HG03521 (cell line): ENCODE measurements at regions not wholly inside any gene's neighbourhood (a gene's known extent, or its start where the extent isn't known, plus 50 kb on each side); places are given as distances from the start of the nearest gene placed in this dataset.

Source experiments
- ATAC-seq: cut with Tn5 transposase; IDR thresholded peaks from one replicate; pipeline ENCODE4 v1.9.1; 2021; ENCODE audit warnings: mild to moderate bottlenecking, moderate library complexity; ENCODE audit not compliant: unreplicated experiment

- ATAC-seq = no peak
Measured at GRCh38 chr11:119860561-119861094, 131.6 kb upstream of the NECTIN1 start.

- ATAC-seq = no peak
Measured at GRCh38 chr11:119859684-119860083, 130.7 kb upstream of the NECTIN1 start.

GRCh38 chr11:119858288-119858687 is 129.3 kb upstream of the NECTIN1 start:
- no peak for ATAC-seq

- ATAC-seq = no peak
Measured at GRCh38 chr11:119856681-119857485, 127.9 kb upstream of the NECTIN1 start.

- no peak for ATAC-seq
Measured at GRCh38 chr11:119855066-119855465, 126.1 kb upstream of the NECTIN1 start.

GRCh38 chr11:119854521-119854920 is 125.5 kb upstream of the NECTIN1 start:
- ATAC-seq = no peak

GRCh38 chr11:119853581-119854360 is 124.8 kb upstream of the NECTIN1 start:
- no peak for ATAC-seq

- no peak for ATAC-seq
Measured at GRCh38 chr11:119852741-119853140, 123.7 kb upstream of the NECTIN1 start.

- no peak for ATAC-seq
Measured at GRCh38 chr11:119850822-119851409, 121.9 kb upstream of the NECTIN1 start.

- ATAC-seq = no peak
Measured at GRCh38 chr11:119849872-119850271, 120.9 kb upstream of the NECTIN1 start.

GRCh38 chr11:119847853-119848252 is 118.9 kb upstream of the NECTIN1 start:
- no peak for ATAC-seq

- ATAC-seq = no peak
Measured at GRCh38 chr11:119846374-119846773, 117.4 kb upstream of the NECTIN1 start.

GRCh38 chr11:119845756-119846155 is 116.8 kb upstream of the NECTIN1 start:
- ATAC-seq = no peak

- no peak for ATAC-seq
Measured at GRCh38 chr11:119845305-119845704, 116.3 kb upstream of the NECTIN1 start.

- ATAC-seq = no peak
Measured at GRCh38 chr11:119844808-119845207, 115.8 kb upstream of the NECTIN1 start.

GRCh38 chr11:119843877-119844276 is 114.9 kb upstream of the NECTIN1 start:
- ATAC-seq = no peak

- no peak for ATAC-seq
Measured at GRCh38 chr11:119842731-119843130, 113.7 kb upstream of the NECTIN1 start.

GRCh38 chr11:119839476-119840133 is 110.6 kb upstream of the NECTIN1 start:
- no peak for ATAC-seq

- no peak for ATAC-seq
Measured at GRCh38 chr11:119835753-119836152, 106.8 kb upstream of the NECTIN1 start.

GRCh38 chr11:119832202-119832935 is 103.4 kb upstream of the NECTIN1 start:
- no peak for ATAC-seq
